Mesendoderm (in vitro differentiated cells): ENCODE measurements at regions not wholly inside any gene's neighbourhood (a gene's known extent, or its start where the extent isn't known, plus 50 kb on each side); places are given as distances from the start of the nearest gene placed in this dataset.
"Not testable (repeated sequence)": the region's sequence is repeated elsewhere in the genome, so short reads cannot be mapped to it uniquely, and the experiment has no call there.

Source experiments
- DNase-seq: peaks from one replicate; pipeline ENCODE4 v3.0.0; 2013
- H2AK5ac ChIP-seq: 2 replicates; pipeline ENCODE4 v1.6.1; 2013; ENCODE audit warnings: low read length, inconsistent platforms
- H2BK120ac ChIP-seq: 2 replicates; pipeline ENCODE4 v1.6.1; 2013; ENCODE audit warnings: low read depth, mild to moderate bottlenecking, low read length, moderate library complexity, mixed read lengths
- H2BK15ac ChIP-seq: replicated peaks from 2 replicates; pipeline ENCODE4 v1.6.1; 2013; ENCODE audit warnings: low read depth, mild to moderate bottlenecking, moderate library complexity
- H2BK5ac ChIP-seq: 2 replicates; pipeline ENCODE4 v1.6.1; 2013; ENCODE audit warnings: low read length, inconsistent platforms
- H3K18ac ChIP-seq: 2 replicates; pipeline ENCODE4 v1.6.1; 2013; ENCODE audit warnings: mild to moderate bottlenecking, low read length, mixed read lengths
- H3K23ac ChIP-seq: one replicate; pipeline ENCODE4 v1.6.1; 2013; ENCODE audit warnings: low read length
- H3K27ac ChIP-seq: 2 replicates; pipeline ENCODE4 v1.5.1; 2013; ENCODE audit warnings: low read depth, mild to moderate bottlenecking, inconsistent platforms, low read length, moderate library complexity
- H3K27me3 ChIP-seq: 2 replicates; pipeline ENCODE4 v1.6.1; 2013; ENCODE audit warnings: low read length, control low read depth, mild to moderate bottlenecking, inconsistent platforms; ENCODE audit not compliant: insufficient read depth, poor library complexity
- H3K36me3 ChIP-seq: 2 replicates; pipeline ENCODE4 v1.6.1; 2013; ENCODE audit warnings: low read length, inconsistent platforms; ENCODE audit not compliant: control insufficient read depth, insufficient read depth
- H3K4ac ChIP-seq: one replicate; pipeline ENCODE4 v1.6.1; 2013; ENCODE audit warnings: low read depth, mild to moderate bottlenecking, low read length, moderate library complexity
- H3K4me1 ChIP-seq: 2 replicates; pipeline ENCODE4 v1.6.1; 2013; ENCODE audit warnings: low read depth, low read length, inconsistent platforms; ENCODE audit not compliant: control insufficient read depth
- H3K4me2 ChIP-seq: 2 replicates; pipeline ENCODE4 v1.6.1; 2013; ENCODE audit warnings: low read length
- H3K4me3 ChIP-seq: 2 replicates; pipeline ENCODE4 v1.5.1; 2013; ENCODE audit warnings: mild to moderate bottlenecking, low read length
- H3K56ac ChIP-seq: one replicate; pipeline ENCODE4 v1.6.1; 2013; ENCODE audit warnings: low read length
- H3K79me1 ChIP-seq: 2 replicates; pipeline ENCODE4 v1.6.1; 2013; ENCODE audit warnings: low read length, inconsistent platforms
- H3K79me2 ChIP-seq: 2 replicates; pipeline ENCODE4 v1.6.1; 2013; ENCODE audit warnings: mild to moderate bottlenecking, low read length; ENCODE audit not compliant: control insufficient read depth, insufficient read depth
- H3K9ac ChIP-seq: 2 replicates; pipeline ENCODE4 v1.6.1; 2013; ENCODE audit warnings: low read length, inconsistent platforms
- H4K5ac ChIP-seq: one replicate; pipeline ENCODE4 v1.6.1; 2013; ENCODE audit warnings: low read length
- H4K8ac ChIP-seq: one replicate; pipeline ENCODE4 v1.6.1; 2013; ENCODE audit warnings: low read depth, mild to moderate bottlenecking, control low read depth, low read length, moderate library complexity
- WGBS: extraction: QIAGEN DNeasy Blood & Tissue Kit; methylation state at CpG from one replicate; pipeline ENCODE4 v1.1.7; 2013; ENCODE audit warnings: low lambda C conversion rate, missing lambda C conversion rate; ENCODE audit not compliant: insufficient coverage; ENCODE audit errors: extremely low coverage; 5-methylcytosine and 5-hydroxymethylcytosine counted together

DNA sequence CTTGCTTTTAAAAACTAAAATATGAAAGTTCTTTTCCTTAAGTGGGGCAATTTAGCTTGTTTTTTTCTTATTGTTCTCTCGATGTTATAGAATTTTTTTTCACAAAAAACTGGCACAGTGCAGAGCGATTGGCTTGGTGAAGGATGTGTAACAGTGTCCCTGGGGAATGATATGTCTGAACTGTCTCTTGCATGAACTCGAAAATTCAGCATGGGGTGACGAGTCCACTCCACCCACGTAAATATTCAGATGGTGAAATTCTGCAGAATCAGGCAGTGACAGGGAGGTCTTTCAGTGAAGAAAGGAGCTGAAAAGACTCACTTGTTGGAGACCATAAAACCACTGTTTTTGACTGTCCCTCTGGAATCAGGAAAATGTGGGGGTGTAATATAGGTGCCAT, 505.3 kb downstream of the MMUT start:
- H3K23ac ChIP-seq = no peak overlapping the region
- H3K27me3 ChIP-seq = no peaks in the 10 kb centered on the region
- no peak overlapping the region for H3K4me2 ChIP-seq
- no peak overlapping the region for H2BK15ac ChIP-seq
- no peak overlapping the region for H2AK5ac ChIP-seq
- no peaks in the 10 kb centered on the region for H3K36me3 ChIP-seq
- no peaks in the 10 kb centered on the region for H3K4me1 ChIP-seq
- no peak overlapping the region for H3K4ac ChIP-seq
- H3K4me3 ChIP-seq = no peak overlapping the region
- H3K79me1 ChIP-seq = no peaks in the 10 kb centered on the region
- H3K27ac ChIP-seq = no peak overlapping the region
- WGBS = no CpG with 5 or more reads among the region's 5 CpGs
- H2BK5ac ChIP-seq = no peak overlapping the region
- H2BK120ac ChIP-seq = no peak overlapping the region
- no peak overlapping the region for H3K9ac ChIP-seq
- no peak for DNase-seq
- H3K79me2 ChIP-seq = no peaks in the 10 kb centered on the region
- no peak overlapping the region for H3K18ac ChIP-seq
- H4K8ac ChIP-seq = no peak overlapping the region
- H3K56ac ChIP-seq = no peak overlapping the region
- H4K5ac ChIP-seq = no peak overlapping the region

DNA sequence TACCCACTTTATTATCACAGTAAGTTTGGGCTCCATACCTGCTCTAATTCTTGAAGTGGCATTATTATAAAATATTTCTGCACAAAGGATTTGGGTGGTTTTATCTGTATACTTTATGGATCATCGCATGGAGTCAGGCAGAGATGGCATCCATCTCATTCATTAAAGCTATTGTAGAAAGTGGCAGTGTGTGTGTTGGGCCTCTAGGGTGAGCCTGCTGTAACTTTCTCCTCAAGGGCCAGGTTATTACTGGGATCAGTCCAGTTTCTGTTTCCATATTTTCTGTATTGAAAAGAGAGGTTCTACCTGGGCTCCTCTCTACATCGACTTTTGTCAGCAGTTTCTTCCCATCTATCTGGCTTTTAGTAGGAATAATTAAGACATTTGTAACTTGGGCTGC, 511.1 kb downstream of the MMUT start:
- no peak overlapping the region for H3K27ac ChIP-seq
- H2BK5ac ChIP-seq = no peak overlapping the region
- no peak overlapping the region for H3K4me3 ChIP-seq
- no peak overlapping the region for H4K8ac ChIP-seq
- no peak overlapping the region for H3K56ac ChIP-seq
- no peak overlapping the region for H3K18ac ChIP-seq
- no peaks in the 10 kb centered on the region for H3K36me3 ChIP-seq
- H2BK120ac ChIP-seq = no peak overlapping the region
- no CpG with 5 or more reads among the region's 2 CpGs for WGBS
- H2AK5ac ChIP-seq = no peak overlapping the region
- H4K5ac ChIP-seq = no peak overlapping the region
- H3K4ac ChIP-seq = no peak overlapping the region
- H3K79me2 ChIP-seq = no peaks in the 10 kb centered on the region
- H3K4me1 ChIP-seq = no peaks in the 10 kb centered on the region
- no peak overlapping the region for H3K23ac ChIP-seq
- H3K79me1 ChIP-seq = no peaks in the 10 kb centered on the region
- H2BK15ac ChIP-seq = no peak overlapping the region
- H3K27me3 ChIP-seq = no peaks in the 10 kb centered on the region
- no peak overlapping the region for H3K4me2 ChIP-seq
- H3K9ac ChIP-seq = no peak overlapping the region
- DNase-seq = no peak

DNA sequence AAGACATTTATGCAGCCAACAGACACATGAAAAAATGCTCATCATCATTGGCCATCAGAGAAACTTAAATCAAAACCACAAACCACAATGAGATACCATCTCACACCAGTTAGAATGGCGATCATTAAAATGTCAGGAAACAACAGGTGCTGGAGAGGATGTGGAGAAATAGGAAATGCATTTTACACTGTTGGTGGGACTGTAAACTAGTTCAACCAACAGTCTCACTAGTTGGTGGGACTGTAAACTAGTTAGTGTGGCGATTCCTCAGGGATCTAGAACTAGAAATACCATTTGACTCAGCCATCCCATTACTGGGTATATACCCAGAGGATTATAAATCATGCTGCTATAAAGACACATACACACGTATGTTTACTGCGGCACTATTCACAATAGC, 518.8 kb downstream of the MMUT start:
- H3K4me3 ChIP-seq, H3K4me1 ChIP-seq, H3K56ac ChIP-seq, H2BK5ac ChIP-seq, H2AK5ac ChIP-seq, H3K4me2 ChIP-seq, H2BK15ac ChIP-seq, H3K27me3 ChIP-seq, H3K18ac ChIP-seq, H3K36me3 ChIP-seq, H4K8ac ChIP-seq, H3K27ac ChIP-seq, H3K23ac ChIP-seq, H3K4ac ChIP-seq, DNase-seq, H2BK120ac ChIP-seq, H3K79me2 ChIP-seq, H4K5ac ChIP-seq, H3K79me1 ChIP-seq, H3K9ac ChIP-seq: not testable (repeated sequence)
- no CpG with 5 or more reads among the region's 4 CpGs for WGBS

DNA sequence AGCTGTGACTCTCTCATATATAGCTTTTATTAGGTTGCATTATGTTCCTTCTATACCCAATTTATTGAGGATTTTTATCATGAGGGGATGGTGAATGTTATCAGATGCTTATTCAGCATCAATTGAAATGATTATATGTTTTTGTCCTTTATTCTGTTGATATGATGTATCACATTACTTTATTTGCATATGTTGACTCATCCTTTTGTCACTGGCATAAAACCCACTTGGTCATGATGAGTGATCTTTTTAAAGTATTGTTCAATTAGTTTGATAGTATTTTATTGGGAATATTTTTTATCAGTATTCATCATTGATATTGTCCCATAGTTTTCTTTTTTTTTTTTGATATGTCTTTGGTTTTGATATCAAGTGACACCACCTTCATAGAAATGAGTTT, 529.9 kb downstream of the MMUT start:
- H3K4me2 ChIP-seq = no peak overlapping the region
- no peaks in the 10 kb centered on the region for H3K27me3 ChIP-seq
- no peak overlapping the region for H3K4me3 ChIP-seq
- H3K23ac ChIP-seq = no peak overlapping the region
- H3K56ac ChIP-seq = no peak overlapping the region
- no peak overlapping the region for H3K4ac ChIP-seq
- no peak overlapping the region for H3K9ac ChIP-seq
- H2BK15ac ChIP-seq = no peak overlapping the region
- DNase-seq = no peak
- H2BK5ac ChIP-seq = no peak overlapping the region
- H2AK5ac ChIP-seq = no peak overlapping the region
- no peak overlapping the region for H4K8ac ChIP-seq
- no peak overlapping the region for H3K27ac ChIP-seq
- no peaks in the 10 kb centered on the region for H3K79me2 ChIP-seq
- no peaks in the 10 kb centered on the region for H3K36me3 ChIP-seq
- no peak overlapping the region for H4K5ac ChIP-seq
- no peaks in the 10 kb centered on the region for H3K4me1 ChIP-seq
- no peak overlapping the region for H2BK120ac ChIP-seq
- no peak overlapping the region for H3K18ac ChIP-seq
- H3K79me1 ChIP-seq = no peaks in the 10 kb centered on the region

DNA sequence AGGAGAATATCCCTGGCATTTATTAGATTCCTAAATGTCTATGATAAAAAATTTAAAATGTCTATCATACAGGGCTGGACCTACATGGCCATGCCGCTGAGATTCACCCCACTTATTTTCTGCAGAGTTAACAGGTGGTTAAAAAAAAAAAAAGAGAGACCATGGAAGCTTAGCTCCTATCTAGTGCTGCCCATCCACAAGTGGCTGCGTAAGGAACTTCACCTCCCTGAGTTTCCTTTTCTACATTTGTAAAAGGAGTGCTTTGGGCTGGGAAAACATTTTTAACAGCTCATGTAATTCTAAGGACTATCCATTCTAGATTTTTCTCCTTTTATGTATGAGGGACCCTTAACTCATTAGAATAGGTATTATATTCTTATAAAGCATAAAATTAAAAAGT, 534.1 kb downstream of the MMUT start:
- no peaks in the 10 kb centered on the region for H3K27me3 ChIP-seq

DNA sequence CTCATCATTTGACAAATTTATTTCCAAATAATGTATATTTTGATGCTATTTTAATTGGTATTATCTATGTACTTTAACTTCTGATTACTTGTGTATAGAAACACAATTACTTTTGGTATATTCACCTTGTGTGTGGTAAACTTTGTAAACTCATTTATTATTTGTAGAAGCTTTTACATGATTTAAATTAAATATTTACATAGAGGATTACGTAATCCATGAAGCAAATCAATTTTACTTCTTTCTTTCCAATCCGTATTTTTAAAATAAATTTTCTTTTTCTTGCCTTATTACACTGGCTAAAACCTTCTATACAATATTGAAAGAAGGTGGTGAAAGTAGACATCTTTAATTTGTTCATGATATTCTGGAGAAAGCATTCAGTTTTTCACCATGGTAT, 540.2 kb downstream of the MMUT start:
- Histone ChIP-seq H4K8ac (no peak overlapping the region), H4K5ac (no peak overlapping the region), H2BK120ac (no peak overlapping the region), H3K36me3 (no peaks in the 10 kb centered on the region), H3K79me1 (no peaks in the 10 kb centered on the region), H2AK5ac (no peak overlapping the region), H3K56ac (no peak overlapping the region), H3K23ac (no peak overlapping the region), H3K4ac (no peak overlapping the region), H3K4me1 (no peaks in the 10 kb centered on the region), H3K4me3 (no peak overlapping the region), H3K79me2 (no peaks in the 10 kb centered on the region), H3K9ac (no peak overlapping the region), H3K4me2 (no peak overlapping the region), H2BK5ac (no peak overlapping the region), H3K27me3 (no peaks in the 10 kb centered on the region), H2BK15ac (no peak overlapping the region), H3K18ac (no peak overlapping the region), H3K27ac (no peak overlapping the region)
- 100% methylated on average over 1 of the region's 2 CpGs for WGBS
- DNase-seq = no peak

More for the DNA sequence above, 534.1 kb downstream of the MMUT start:
- Histone ChIP-seq H3K4me2 (no peak overlapping the region), H3K9ac (no peak overlapping the region), H3K56ac (no peak overlapping the region), H3K4me1 (no peaks in the 10 kb centered on the region), H3K23ac (no peak overlapping the region), H3K18ac (no peak overlapping the region), H2BK120ac (no peak overlapping the region), H3K79me1 (no peaks in the 10 kb centered on the region), H3K79me2 (no peaks in the 10 kb centered on the region), H4K8ac (no peak overlapping the region), H3K27ac (no peak overlapping the region), H3K36me3 (no peaks in the 10 kb centered on the region), H2BK15ac (no peak overlapping the region), H2BK5ac (no peak overlapping the region), H3K4me3 (no peak overlapping the region), H2AK5ac (no peak overlapping the region), H3K4ac (no peak overlapping the region), H4K5ac (no peak overlapping the region)
- WGBS = no CpG with 5 or more reads among the region's 2 CpGs
- peak; percentile 25 for DNase-seq
